ENCODE measurements at regions not wholly inside any gene's neighbourhood (a gene's known extent, or its start where the extent isn't known, plus 50 kb on each side); places are given as distances from the start of the nearest gene placed in this dataset.

DNA sequence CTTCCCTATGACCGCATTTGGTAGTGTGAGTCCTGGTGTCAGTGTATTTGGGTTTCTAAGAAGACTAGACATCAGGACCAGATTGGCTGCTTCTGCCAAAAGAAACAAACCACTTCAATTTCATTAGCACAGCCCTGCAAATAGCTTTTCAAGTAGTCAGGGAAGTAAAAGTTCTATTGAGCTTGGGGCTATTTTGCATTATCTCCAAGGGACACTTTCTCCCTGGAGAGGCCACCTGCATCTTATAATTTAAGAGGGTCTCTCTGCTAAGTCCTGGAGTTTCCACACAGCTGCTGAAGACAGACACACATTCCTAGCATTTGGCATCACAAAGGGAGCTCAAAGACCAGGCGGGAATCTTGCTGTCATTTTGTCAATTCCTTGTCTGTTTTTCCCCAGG is 141.2 kb downstream of the BMP2 start (continued):
- TF ChIP-seq, protein P1, sequence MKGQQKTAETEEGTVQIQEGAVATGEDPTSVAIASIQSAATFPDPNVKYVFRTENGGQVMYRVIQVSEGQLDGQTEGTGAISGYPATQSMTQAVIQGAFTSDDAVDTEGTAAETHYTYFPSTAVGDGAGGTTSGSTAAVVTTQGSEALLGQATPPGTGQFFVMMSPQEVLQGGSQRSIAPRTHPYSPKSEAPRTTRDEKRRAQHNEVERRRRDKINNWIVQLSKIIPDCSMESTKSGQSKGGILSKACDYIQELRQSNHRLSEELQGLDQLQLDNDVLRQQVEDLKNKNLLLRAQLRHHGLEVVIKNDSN (IDR thresholded peaks at IDR 0.05; ENCODE audit: borderline replicate concordance, low read depth): no peak
- TF ChIP-seq, protein P2, sequence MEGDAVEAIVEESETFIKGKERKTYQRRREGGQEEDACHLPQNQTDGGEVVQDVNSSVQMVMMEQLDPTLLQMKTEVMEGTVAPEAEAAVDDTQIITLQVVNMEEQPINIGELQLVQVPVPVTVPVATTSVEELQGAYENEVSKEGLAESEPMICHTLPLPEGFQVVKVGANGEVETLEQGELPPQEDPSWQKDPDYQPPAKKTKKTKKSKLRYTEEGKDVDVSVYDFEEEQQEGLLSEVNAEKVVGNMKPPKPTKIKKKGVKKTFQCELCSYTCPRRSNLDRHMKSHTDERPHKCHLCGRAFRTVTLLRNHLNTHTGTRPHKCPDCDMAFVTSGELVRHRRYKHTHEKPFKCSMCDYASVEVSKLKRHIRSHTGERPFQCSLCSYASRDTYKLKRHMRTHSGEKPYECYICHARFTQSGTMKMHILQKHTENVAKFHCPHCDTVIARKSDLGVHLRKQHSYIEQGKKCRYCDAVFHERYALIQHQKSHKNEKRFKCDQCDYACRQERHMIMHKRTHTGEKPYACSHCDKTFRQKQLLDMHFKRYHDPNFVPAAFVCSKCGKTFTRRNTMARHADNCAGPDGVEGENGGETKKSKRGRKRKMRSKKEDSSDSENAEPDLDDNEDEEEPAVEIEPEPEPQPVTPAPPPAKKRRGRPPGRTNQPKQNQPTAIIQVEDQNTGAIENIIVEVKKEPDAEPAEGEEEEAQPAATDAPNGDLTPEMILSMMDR (IDR thresholded peaks at IDR 0.05): no peak
- TF ChIP-seq RXRA (IDR thresholded peaks at IDR 0.05; ENCODE audit: borderline replicate concordance, low read depth) (no peak), RCOR1 (IDR thresholded peaks at IDR 0.05; ENCODE audit: low read length) (no peak)
- TF ChIP-seq, protein P3, sequence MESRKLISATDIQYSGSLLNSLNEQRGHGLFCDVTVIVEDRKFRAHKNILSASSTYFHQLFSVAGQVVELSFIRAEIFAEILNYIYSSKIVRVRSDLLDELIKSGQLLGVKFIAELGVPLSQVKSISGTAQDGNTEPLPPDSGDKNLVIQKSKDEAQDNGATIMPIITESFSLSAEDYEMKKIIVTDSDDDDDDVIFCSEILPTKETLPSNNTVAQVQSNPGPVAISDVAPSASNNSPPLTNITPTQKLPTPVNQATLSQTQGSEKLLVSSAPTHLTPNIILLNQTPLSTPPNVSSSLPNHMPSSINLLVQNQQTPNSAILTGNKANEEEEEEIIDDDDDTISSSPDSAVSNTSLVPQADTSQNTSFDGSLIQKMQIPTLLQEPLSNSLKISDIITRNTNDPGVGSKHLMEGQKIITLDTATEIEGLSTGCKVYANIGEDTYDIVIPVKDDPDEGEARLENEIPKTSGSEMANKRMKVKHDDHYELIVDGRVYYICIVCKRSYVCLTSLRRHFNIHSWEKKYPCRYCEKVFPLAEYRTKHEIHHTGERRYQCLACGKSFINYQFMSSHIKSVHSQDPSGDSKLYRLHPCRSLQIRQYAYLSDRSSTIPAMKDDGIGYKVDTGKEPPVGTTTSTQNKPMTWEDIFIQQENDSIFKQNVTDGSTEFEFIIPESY (IDR thresholded peaks at IDR 0.05; ENCODE audit: borderline replicate concordance, low read depth): no peak

DNA sequence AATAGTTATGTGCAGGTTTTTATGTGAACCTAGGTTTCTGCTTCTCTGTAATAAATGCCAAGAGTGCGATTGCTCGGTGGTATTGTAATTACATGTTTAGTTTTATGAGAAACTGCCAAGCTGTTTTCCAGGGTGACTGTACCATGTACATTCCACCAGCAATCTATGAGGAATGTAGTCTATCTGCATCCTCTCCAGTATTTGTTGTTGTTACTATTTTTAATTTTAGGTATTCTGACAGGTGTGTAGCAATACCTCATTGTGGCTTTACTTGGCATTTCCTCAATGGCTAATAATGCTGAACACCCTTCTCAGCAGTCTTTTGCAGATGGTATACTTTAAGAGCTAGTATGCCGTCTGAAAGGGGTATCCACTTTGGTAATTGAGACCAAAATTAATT is 142.1 kb downstream of the BMP2 start:
- TF ChIP-seq FOXJ3 (CRISPR knock-in tag; IDR thresholded peaks at IDR 0.05) (no peak), MEF2A (IDR thresholded peaks at IDR 0.05; ENCODE audit: borderline replicate concordance, low read depth) (no peak)
- 27% methylated on average over 3 of the region's 3 CpGs for WGBS (ENCODE audit: low lambda C conversion rate)

DNA sequence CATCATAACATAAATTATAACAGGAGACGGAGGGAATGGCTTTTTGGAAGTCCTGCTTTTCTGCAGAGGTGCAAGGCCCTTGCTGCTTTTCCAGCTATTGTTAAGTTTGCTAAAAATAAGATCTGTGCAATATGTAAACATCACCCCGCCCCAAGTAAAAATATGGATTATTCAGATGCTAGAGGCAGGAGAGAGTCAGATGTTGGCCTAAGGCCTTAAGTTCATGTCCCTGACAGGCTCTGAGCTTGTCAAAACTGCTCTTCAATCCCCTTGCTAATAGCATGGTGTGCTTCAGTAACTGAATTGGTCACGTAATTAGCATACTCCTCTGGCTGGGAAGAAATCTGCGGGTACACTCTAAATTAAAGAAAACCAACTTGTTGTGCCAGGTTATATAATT is 147.5 kb downstream of the BMP2 start:
- H4K20me1 ChIP-seq (ENCODE audit: insufficient read depth): no peaks in the 10 kb centered on the region
- no peaks in the 10 kb centered on the region for H3K9me2 ChIP-seq
- H3K27ac ChIP-seq (ENCODE audit: low read depth in 2 of 2, low read length in 1 of 2): no peak overlapping the region
- DNase-seq: no peak
- no peak overlapping the region for H2AFZ ChIP-seq (ENCODE audit: low read depth)
- 20% methylated on average over 4 of the region's 4 CpGs for WGBS (ENCODE audit: low lambda C conversion rate)
- H3K4me2 ChIP-seq: no peak overlapping the region
- no peaks in the 10 kb centered on the region for H3K36me3 ChIP-seq (replicated peaks in 1 of 2; ENCODE audit: control insufficient read depth in 1 of 2, insufficient read depth in 2 of 2, low read length in 1 of 2)
- H3K79me2 ChIP-seq (ENCODE audit: insufficient read depth): no peaks in the 10 kb centered on the region
- no peaks in the 10 kb centered on the region for H3K27me3 ChIP-seq (ENCODE audit: insufficient read depth)
- no peaks in the 10 kb centered on the region for H3F3A ChIP-seq (replicated peaks; ENCODE audit: insufficient read depth)
- CTCF ChIA-PET: interaction anchor here (1.1 kb wide), 1 partner anchor 1806 kb away, joined by 3 read pairs; no protein-coding TSS in a partner anchor
- no peak overlapping the region for H3K4me3 ChIP-seq (ENCODE audit: low read depth in 2 of 2, low read length in 1 of 2)
- POLR2A ChIA-PET: no interaction called here
- no peaks in the 10 kb centered on the region for H3K4me1 ChIP-seq (ENCODE audit: control insufficient read depth in 1 of 2, insufficient read depth in 2 of 2, low read depth in 1 of 2, low read length in 1 of 2)
- H3K9ac ChIP-seq: no peak overlapping the region
- no peaks in the 10 kb centered on the region for H3K9me3 ChIP-seq
- TF ChIP-seq, protein P4, sequence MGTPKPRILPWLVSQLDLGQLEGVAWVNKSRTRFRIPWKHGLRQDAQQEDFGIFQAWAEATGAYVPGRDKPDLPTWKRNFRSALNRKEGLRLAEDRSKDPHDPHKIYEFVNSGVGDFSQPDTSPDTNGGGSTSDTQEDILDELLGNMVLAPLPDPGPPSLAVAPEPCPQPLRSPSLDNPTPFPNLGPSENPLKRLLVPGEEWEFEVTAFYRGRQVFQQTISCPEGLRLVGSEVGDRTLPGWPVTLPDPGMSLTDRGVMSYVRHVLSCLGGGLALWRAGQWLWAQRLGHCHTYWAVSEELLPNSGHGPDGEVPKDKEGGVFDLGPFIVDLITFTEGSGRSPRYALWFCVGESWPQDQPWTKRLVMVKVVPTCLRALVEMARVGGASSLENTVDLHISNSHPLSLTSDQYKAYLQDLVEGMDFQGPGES (IDR thresholded peaks at IDR 0.05; ENCODE audit: low read depth, low read length): no peak
- TF ChIP-seq TCF12 (IDR thresholded peaks at IDR 0.05): no peak
- no peak for TF ChIP-seq POLR2AphosphoS5 (IDR thresholded peaks at IDR 0.05; ENCODE audit: low read depth, low read length)
- TF ChIP-seq ELF1 (IDR thresholded peaks at IDR 0.05): no peak
- TF ChIP-seq, protein P5, sequence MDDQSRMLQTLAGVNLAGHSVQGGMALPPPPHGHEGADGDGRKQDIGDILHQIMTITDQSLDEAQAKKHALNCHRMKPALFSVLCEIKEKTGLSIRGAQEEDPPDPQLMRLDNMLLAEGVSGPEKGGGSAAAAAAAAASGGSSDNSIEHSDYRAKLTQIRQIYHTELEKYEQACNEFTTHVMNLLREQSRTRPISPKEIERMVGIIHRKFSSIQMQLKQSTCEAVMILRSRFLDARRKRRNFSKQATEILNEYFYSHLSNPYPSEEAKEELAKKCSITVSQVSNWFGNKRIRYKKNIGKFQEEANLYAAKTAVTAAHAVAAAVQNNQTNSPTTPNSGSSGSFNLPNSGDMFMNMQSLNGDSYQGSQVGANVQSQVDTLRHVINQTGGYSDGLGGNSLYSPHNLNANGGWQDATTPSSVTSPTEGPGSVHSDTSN (IDR thresholded peaks at IDR 0.05): no peak
- TF ChIP-seq, protein P1 (IDR thresholded peaks at IDR 0.05; ENCODE audit: borderline replicate concordance, low read depth): no peak
- TF ChIP-seq SIN3A (IDR thresholded peaks at IDR 0.05; ENCODE audit: borderline replicate concordance, low read depth, low read length): no peak
- no peak for TF ChIP-seq GABPA (IDR thresholded peaks at IDR 0.05; ENCODE audit: low read depth)
- no peak for TF ChIP-seq CHD2 (IDR thresholded peaks at IDR 0.05; ENCODE audit: low read length, partially characterized antibody)
- TF ChIP-seq YY1 (IDR thresholded peaks at IDR 0.05; ENCODE audit: low read depth): no peak
- no peak for TF ChIP-seq FOXJ3 (CRISPR knock-in tag; IDR thresholded peaks at IDR 0.05)
- TF ChIP-seq, protein P6, sequence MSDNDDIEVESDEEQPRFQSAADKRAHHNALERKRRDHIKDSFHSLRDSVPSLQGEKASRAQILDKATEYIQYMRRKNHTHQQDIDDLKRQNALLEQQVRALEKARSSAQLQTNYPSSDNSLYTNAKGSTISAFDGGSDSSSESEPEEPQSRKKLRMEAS (IDR thresholded peaks at IDR 0.05; ENCODE audit: low read depth): no peak
- TF ChIP-seq RAD21 (IDR thresholded peaks at IDR 0.05; ENCODE audit: low read length): no peak
- no peak for TF ChIP-seq EZH2phosphoT487 (IDR thresholded peaks at IDR 0.05; ENCODE audit: borderline replicate concordance, low read depth)
- TF ChIP-seq SMC3 (IDR thresholded peaks at IDR 0.05; ENCODE audit: low read depth, low read length): no peak

More for the DNA sequence above, 142.1 kb downstream of the BMP2 start:
- Histone ChIP-seq H3F3A (replicated peaks; ENCODE audit: insufficient read depth) (no peaks in the 10 kb centered on the region), H3K27ac (ENCODE audit: low read depth in 2 of 2, low read length in 1 of 2) (no peak overlapping the region), H3K79me2 (ENCODE audit: insufficient read depth) (no peaks in the 10 kb centered on the region), H3K4me3 (ENCODE audit: low read depth in 2 of 2, low read length in 1 of 2) (no peak overlapping the region), H3K36me3 (replicated peaks in 1 of 2; ENCODE audit: control insufficient read depth in 1 of 2, insufficient read depth in 2 of 2, low read length in 1 of 2) (no peaks in the 10 kb centered on the region), H3K9ac (no peak overlapping the region), H3K9me3 (no peaks in the 10 kb centered on the region), H4K20me1 (ENCODE audit: insufficient read depth) (no peaks in the 10 kb centered on the region), H3K9me2 (no peaks in the 10 kb centered on the region), H2AFZ (ENCODE audit: low read depth) (no peak overlapping the region), H3K27me3 (ENCODE audit: insufficient read depth) (no peaks in the 10 kb centered on the region), H3K4me2 (no peak overlapping the region), H3K4me1 (ENCODE audit: control insufficient read depth in 1 of 2, insufficient read depth in 2 of 2, low read depth in 1 of 2, low read length in 1 of 2) (no peaks in the 10 kb centered on the region)
- CTCF ChIA-PET: no interaction called here
- no peak for DNase-seq
- POLR2A ChIA-PET: no interaction called here
